ENCODE measurements at regions not wholly inside any gene's neighbourhood (a gene's known extent, or its start where the extent isn't known, plus 50 kb on each side); places are given as distances from the start of the nearest gene placed in this dataset.
A peak's percentile ranks its signal among the peaks of the same experiment; 100 is the strongest.

GRCh38 chr2:204110751-204111516, 174.4 kb downstream of the ICOS start:
- no peak for DNase-seq

- DNase-seq = no peak
Observed at GRCh38 chr2:204112084-204112770, 175.7 kb downstream of the ICOS start.

GRCh38 chr2:204114295-204115136, 178.0 kb downstream of the ICOS start:
- DNase-seq = no peak

GRCh38 chr2:204115137-204116056, 178.8 kb downstream of the ICOS start:
- DNase-seq = no peak

GRCh38 chr2:204116159-204116792, 179.7 kb downstream of the ICOS start:
- DNase-seq = no peak

- DNase-seq = no peak
Observed at GRCh38 chr2:204122425-204122824, 185.9 kb downstream of the ICOS start.

GRCh38 chr2:204124140-204124750, 187.7 kb downstream of the ICOS start:
- no peak for DNase-seq

GRCh38 chr2:204126705-204127104, 190.1 kb downstream of the ICOS start:
- DNase-seq = no peak

- DNase-seq = no peak
Observed at GRCh38 chr2:204127238-204127637, 190.7 kb downstream of the ICOS start.

- no peak for DNase-seq
Observed at GRCh38 chr2:204129591-204130294, 193.2 kb downstream of the ICOS start.

GRCh38 chr2:204131621-204132020, 195.1 kb downstream of the ICOS start:
- DNase-seq = no peak

GRCh38 chr2:204133476-204133875, 196.9 kb downstream of the ICOS start:
- no peak for DNase-seq

- no peak for DNase-seq
Observed at GRCh38 chr2:204134421-204134820, 197.9 kb downstream of the ICOS start.

GRCh38 chr2:204135752-204136151, 199.2 kb downstream of the ICOS start:
- DNase-seq = no peak

GRCh38 chr2:204138206-204138605, 201.6 kb downstream of the ICOS start:
- no peak for DNase-seq

GRCh38 chr2:204140246-204140645, 203.7 kb downstream of the ICOS start:
- DNase-seq = no peak

- DNase-seq = no peak
Observed at GRCh38 chr2:204143216-204144014, 206.9 kb downstream of the ICOS start.

GRCh38 chr2:204144492-204144891, 207.9 kb downstream of the ICOS start:
- DNase-seq = no peak

- DNase-seq = peak; percentile 65
Observed at GRCh38 chr2:204145263-204145751, 208.7 kb downstream of the ICOS start.

- no peak for DNase-seq
Observed at GRCh38 chr2:204145791-204146190, 209.2 kb downstream of the ICOS start.

Measured in CD4-positive, alpha-beta T cell treated with Interferon gamma for 1 hour (primary cell).